OCI-LY7 (cell line): ENCODE measurements at regions not wholly inside any gene's neighbourhood (a gene's known extent, or its start where the extent isn't known, plus 50 kb on each side); places are given as distances from the start of the nearest gene placed in this dataset.
A peak's percentile ranks its signal among the peaks of the same experiment; 100 is the strongest.
"Not testable (repeated sequence)": the region's sequence is repeated elsewhere in the genome, so short reads cannot be mapped to it uniquely, and the experiment has no call there.

Experiments
- BruUV-seq: library from RNA; stranded (reverse); fragments of 400-500 nt; replicated peaks from 2 replicates; lab custom pipeline; 2021; lab: Mats Ljungman, UMichigan
- CTCF ChIA-PET: fragments of 300-600 bp; sonication (Branson Sonifier 250); formaldehyde crosslinking; loops from one replicate; lab custom pipeline; 2022; ENCODE audit warnings: antibody characterized with exemption; ENCODE audit not compliant: unreplicated experiment; lab: Charles Lee
- POLR2A ChIA-PET: fragments of 300-600 bp; sonication (Branson Sonifier 250); formaldehyde crosslinking; loops from one replicate; lab custom pipeline; 2022; ENCODE audit warnings: antibody characterized with exemption; lab: Charles Lee
- DNase-seq: peaks from one replicate; pipeline ENCODE4 v3.0.0-alpha.2; 2015; ENCODE audit warnings: low spot score
- H2AFZ ChIP-seq: fragments of 200-600 bp; sonication (generic), shearing (Covaris generic); 2 replicates; pipeline ENCODE4 v1.6.1; 2014; ENCODE audit warnings: mild to moderate bottlenecking, antibody characterized with exemption, low read length, moderate library complexity
- H3K27ac ChIP-seq: fragments of 200-600 bp; sonication (generic); 2 replicates; pipeline ENCODE4 v1.5.1; 2014; ENCODE audit warnings: mixed run types, low read depth, mild to moderate bottlenecking, moderate library complexity, low read length, inconsistent platforms; ENCODE audit not compliant: poor library complexity, severe bottlenecking
- H3K36me3 ChIP-seq: fragments of 200-600 bp; sonication (generic); 2 replicates; pipeline ENCODE4 v1.6.1; 2014; ENCODE audit warnings: mild to moderate bottlenecking, antibody characterized with exemption, low read length, moderate library complexity, mixed read lengths; ENCODE audit not compliant: insufficient read depth
- H3K4me1 ChIP-seq: fragments of 200-600 bp; sonication (generic); 2 replicates; pipeline ENCODE4 v1.5.1; 2014; ENCODE audit warnings: mild to moderate bottlenecking, low read length; ENCODE audit not compliant: insufficient read depth, poor library complexity, severe bottlenecking
- H3K4me2 ChIP-seq: fragments of 200-600 bp; sonication (generic); 2 replicates; pipeline ENCODE4 v1.6.1; 2014; ENCODE audit warnings: mild to moderate bottlenecking, low read length
- H3K4me3 ChIP-seq: fragments of 200-600 bp; sonication (generic); 2 replicates; pipeline ENCODE4 v1.5.1; 2014; ENCODE audit warnings: mild to moderate bottlenecking, low read depth, low read length; ENCODE audit not compliant: poor library complexity, severe bottlenecking
- H3K79me2 ChIP-seq: fragments of 200-600 bp; sonication (generic); 2 replicates; pipeline ENCODE4 v1.6.1; 2016; ENCODE audit warnings: low read depth, mild to moderate bottlenecking, low read length, moderate library complexity, mixed read lengths; ENCODE audit not compliant: insufficient read depth
- H3K9me2 ChIP-seq: fragments of 200-600 bp; sonication (generic); 2 replicates; pipeline ENCODE4 v1.6.1; 2016; ENCODE audit warnings: mild to moderate bottlenecking, low read length, mixed read lengths; ENCODE audit not compliant: insufficient read depth
- H3K9me3 ChIP-seq: fragments of 200-600 bp; sonication (generic); 2 replicates; pipeline ENCODE4 v1.6.1; 2014; ENCODE audit warnings: mild to moderate bottlenecking, mixed run types, low read length, mixed read lengths
- H4K20me1 ChIP-seq: fragments of 200-600 bp; sonication (generic); 2 replicates; pipeline ENCODE4 v1.6.1; 2014; ENCODE audit warnings: mild to moderate bottlenecking, antibody characterized with exemption, low read length, moderate library complexity, mixed read lengths; ENCODE audit not compliant: insufficient read depth
- EZH2phosphoT487 ChIP-seq: fragments of 200-600 bp; sonication (generic); IDR thresholded peaks from 2 replicates; pipeline ENCODE4 v1.6.1; 2018; ENCODE audit warnings: low read depth, borderline replicate concordance, mild to moderate bottlenecking, mixed run types, antibody characterized with exemption, low read length, moderate library complexity, mixed read lengths
- intact Hi-C: fragments of 100-400 bp; cut with micrococcal nuclease; formaldehyde crosslinking; loops from one replicate; pipeline ENCODE4 v1.10.0; 2022; ENCODE audit not compliant: unreplicated experiment
- TF ChIP-seq, protein P1 (sequence below): fragments of 200-600 bp; sonication (generic); conservative IDR thresholded peaks from 2 replicates; pipeline ENCODE4 v1.5.1; 2014; ENCODE audit warnings: mild to moderate bottlenecking, antibody characterized with exemption, low read length, moderate library complexity, mixed read lengths

DNA sequence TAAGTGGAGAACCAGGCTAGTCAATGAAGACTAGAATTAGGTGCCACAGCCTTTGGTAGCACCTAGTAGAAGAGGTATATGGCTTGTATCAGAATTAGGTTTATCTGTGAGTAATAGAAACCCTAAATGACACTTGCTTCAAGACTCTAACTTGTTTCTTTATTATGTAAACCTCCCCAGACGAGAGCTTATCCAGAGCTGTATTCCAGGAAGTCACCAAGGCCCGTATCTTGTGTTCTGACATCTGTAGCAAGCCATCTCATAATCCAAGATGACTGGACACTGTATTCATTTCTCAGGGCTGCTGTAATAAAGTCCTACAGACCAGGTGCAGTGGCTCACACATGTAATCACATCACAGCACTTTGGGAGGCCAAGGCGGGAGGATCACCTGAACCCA is 56.7 kb upstream of the PPP1R12A start:
- Histone ChIP-seq H3K4me2 (no peak overlapping the region), H3K9me3 (no peaks in the 10 kb centered on the region), H4K20me1 (no peaks in the 10 kb centered on the region), H3K36me3 (no peaks in the 10 kb centered on the region), H2AFZ (no peak overlapping the region), H3K79me2 (no peaks in the 10 kb centered on the region), H3K4me1 (no peaks in the 10 kb centered on the region), H3K27ac (no peak overlapping the region), H3K4me3 (no peak overlapping the region), H3K9me2 (no peaks in the 10 kb centered on the region)
- no peak for DNase-seq
- TF ChIP-seq, protein P1, sequence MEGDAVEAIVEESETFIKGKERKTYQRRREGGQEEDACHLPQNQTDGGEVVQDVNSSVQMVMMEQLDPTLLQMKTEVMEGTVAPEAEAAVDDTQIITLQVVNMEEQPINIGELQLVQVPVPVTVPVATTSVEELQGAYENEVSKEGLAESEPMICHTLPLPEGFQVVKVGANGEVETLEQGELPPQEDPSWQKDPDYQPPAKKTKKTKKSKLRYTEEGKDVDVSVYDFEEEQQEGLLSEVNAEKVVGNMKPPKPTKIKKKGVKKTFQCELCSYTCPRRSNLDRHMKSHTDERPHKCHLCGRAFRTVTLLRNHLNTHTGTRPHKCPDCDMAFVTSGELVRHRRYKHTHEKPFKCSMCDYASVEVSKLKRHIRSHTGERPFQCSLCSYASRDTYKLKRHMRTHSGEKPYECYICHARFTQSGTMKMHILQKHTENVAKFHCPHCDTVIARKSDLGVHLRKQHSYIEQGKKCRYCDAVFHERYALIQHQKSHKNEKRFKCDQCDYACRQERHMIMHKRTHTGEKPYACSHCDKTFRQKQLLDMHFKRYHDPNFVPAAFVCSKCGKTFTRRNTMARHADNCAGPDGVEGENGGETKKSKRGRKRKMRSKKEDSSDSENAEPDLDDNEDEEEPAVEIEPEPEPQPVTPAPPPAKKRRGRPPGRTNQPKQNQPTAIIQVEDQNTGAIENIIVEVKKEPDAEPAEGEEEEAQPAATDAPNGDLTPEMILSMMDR = no peak
- TF ChIP-seq EZH2phosphoT487 = no peak
- CTCF ChIA-PET = no interaction called here
- no TSS peak for BruUV-seq
- POLR2A ChIA-PET = no interaction called here
- intact Hi-C loops = no loop called here

DNA sequence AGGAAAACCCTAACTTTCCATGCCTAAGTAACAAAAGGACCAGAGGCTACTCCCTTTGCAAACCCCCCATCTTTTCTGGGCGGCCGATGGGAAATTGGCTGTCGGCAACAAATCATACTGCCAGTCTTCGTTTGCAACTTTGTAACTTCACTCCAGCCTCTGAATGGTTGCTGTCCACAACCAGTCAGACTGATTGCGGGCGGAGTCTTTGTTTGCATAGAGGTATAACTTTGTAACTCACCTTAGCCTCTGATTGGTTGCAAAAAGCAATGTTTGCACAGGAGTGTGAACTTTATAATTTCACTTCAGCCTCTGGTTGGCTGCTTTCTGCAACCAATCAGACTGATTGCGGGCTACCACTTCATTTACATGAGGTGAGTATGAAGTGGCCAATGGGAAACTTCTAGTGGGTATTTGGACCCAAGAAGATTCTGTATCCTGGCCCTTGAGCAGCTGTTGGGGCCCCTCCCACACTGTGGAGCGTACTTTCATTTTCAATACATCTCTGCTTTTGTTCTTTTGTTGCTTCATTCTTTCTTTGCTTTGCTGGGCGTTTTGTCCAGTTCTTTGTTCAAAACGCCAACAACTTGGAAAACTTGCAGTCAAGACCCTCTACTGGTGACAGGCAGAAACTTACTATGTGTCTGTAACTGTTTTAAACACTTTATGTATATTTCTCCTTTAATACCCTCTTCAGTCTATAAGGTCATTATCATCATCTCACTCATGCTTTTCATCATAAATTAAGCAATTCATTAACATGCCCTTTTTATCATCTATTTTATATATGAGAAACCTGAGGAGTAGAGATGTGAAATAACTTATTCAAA is 55.8 kb upstream of the PPP1R12A start:
- H3K4me3 ChIP-seq, H3K9me3 ChIP-seq, H3K4me2 ChIP-seq, CTCF ChIA-PET, POLR2A ChIA-PET, DNase-seq, H3K4me1 ChIP-seq, H3K79me2 ChIP-seq, H3K36me3 ChIP-seq, H3K9me2 ChIP-seq, intact Hi-C loops, H4K20me1 ChIP-seq, BruUV-seq, H3K27ac ChIP-seq: not testable (repeated sequence)
- 0 out of 2 replicates have a peak overlapping the region, but pooled peaks have one; percentile 25 for H2AFZ ChIP-seq

DNA sequence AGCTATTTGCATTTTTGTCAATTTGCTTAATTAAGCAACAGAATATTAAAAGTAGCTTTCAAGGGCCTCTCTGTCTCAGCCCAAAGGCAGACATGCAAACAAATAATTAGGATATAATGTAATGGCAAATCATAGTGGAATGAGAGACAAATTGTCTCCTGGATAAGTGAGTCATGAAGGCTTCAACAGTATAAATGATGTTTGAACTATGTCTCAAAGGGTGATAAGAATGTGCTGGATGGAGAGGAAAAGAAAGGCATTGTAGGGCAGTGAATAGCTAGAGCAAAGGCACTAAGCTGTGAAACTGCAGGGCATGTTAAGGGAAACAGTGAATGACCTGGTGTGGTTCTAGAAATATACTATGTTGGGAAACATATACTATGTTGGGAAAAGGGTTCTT is 53.5 kb upstream of the PPP1R12A start:
- Histone ChIP-seq H3K9me3 (no peaks in the 10 kb centered on the region), H2AFZ (no peak overlapping the region), H3K27ac (no peak overlapping the region), H3K79me2 (no peaks in the 10 kb centered on the region), H3K4me2 (no peak overlapping the region), H3K4me3 (no peak overlapping the region), H4K20me1 (no peaks in the 10 kb centered on the region), H3K4me1 (no peaks in the 10 kb centered on the region), H3K36me3 (no peaks in the 10 kb centered on the region), H3K9me2 (no peaks in the 10 kb centered on the region)
- CTCF ChIA-PET = no interaction called here
- POLR2A ChIA-PET = interaction anchor here (0.6 to 0.8 kb wide), 3 partner anchors 14 to 370 kb away, joined by 3 read pairs; no protein-coding TSS in a partner anchor
- BruUV-seq = no TSS peak
- DNase-seq = no peak
- no peak for TF ChIP-seq EZH2phosphoT487
- TF ChIP-seq, protein P1 = no peak
- intact Hi-C loops = no loop called here
